Heart right ventricle (tissue), 16 donors: ENCODE measurements at regions not wholly inside any gene's neighbourhood (a gene's known extent, or its start where the extent isn't known, plus 50 kb on each side); places are given as distances from the start of the nearest gene placed in this dataset.

Source experiments
- ATAC-seq, 8 donors: fragments of 200-7000 bp; cut with Tn5 transposase; one replicate each; pipeline ENCODE4 v1.9.1; 2020; ENCODE audit warnings: mild to moderate bottlenecking in 8 of 8, moderate library complexity in 8 of 8, moderate number of reproducible peaks in 1 of 8
- DNase-seq, 2 donors: peaks; one replicate each; pipeline ENCODE4 v3.0.0-alpha.2; 2020
- H3K27ac ChIP-seq, 10 donors: fragments of 200-600 bp; sonication (generic) in 2 of 10; one replicate each; pipeline versions ENCODE4 v1.5.0 to v1.8.0; 2020 to 2022; ENCODE audit warnings: mild to moderate bottlenecking in 3 of 10
- H3K27me3 ChIP-seq, 7 donors: fragments of 200-600 bp; one replicate each; pipeline ENCODE4 v1.8.0; 2021 to 2022; ENCODE audit warnings: mild to moderate bottlenecking in 2 of 7
- H3K36me3 ChIP-seq, 9 donors: fragments of 200-600 bp; sonication (generic) in 1 of 9; one replicate each; pipeline versions ENCODE4 v1.5.0 to v1.8.0; 2020 to 2022; ENCODE audit warnings: mild to moderate bottlenecking in 2 of 9
- H3K4me1 ChIP-seq, 9 donors: fragments of 200-600 bp; sonication (generic) in 1 of 9; one replicate each; pipeline versions ENCODE4 v1.5.0 to v1.8.0; 2020 to 2022; ENCODE audit warnings: mild to moderate bottlenecking in 4 of 9
- H3K4me3 ChIP-seq, 10 donors: fragments of 200-600 bp; sonication (generic) in 2 of 10; one replicate each; pipeline versions ENCODE4 v1.5.0 to v1.8.0; 2020 to 2022; ENCODE audit warnings: mild to moderate bottlenecking in 7 of 10, moderate library complexity in 2 of 10
- H3K9me3 ChIP-seq, 11 donors: fragments of 200-600 bp in 10 of 11; sonication (generic) in 2 of 11; one replicate each; pipeline versions ENCODE4 v1.5.0 to v1.8.0; 2013 to 2022; ENCODE audit warnings: mild to moderate bottlenecking in 2 of 11, control low read depth in 1 of 11, moderate library complexity in 1 of 11
- CTCF ChIP-seq, 9 donors: fragments of 200-600 bp; sonication (generic) in 2 of 9; IDR thresholded peaks; one replicate each; pipeline versions ENCODE4 v1.5.0 to v1.8.0; 2021 to 2022; ENCODE audit warnings: antibody characterized with exemption in 9 of 9, mild to moderate bottlenecking in 5 of 9, moderate library complexity in 1 of 9
- WGBS, 2 donors: extraction: QIAGEN DNeasy Blood & Tissue Kit; methylation state at CpG; one replicate each; pipeline ENCODE4 v1.1.7; 2013; ENCODE audit warnings: inconsistent platforms in 1 of 2; 5-methylcytosine and 5-hydroxymethylcytosine counted together
- intact Hi-C, 10 donors: fragments of 100-400 bp; cut with DNase I; formaldehyde crosslinking; loops; one replicate each; pipeline versions ENCODE4 v1.11.1 to v1.14.2; 2022
- donor health status: Arrhythmogenic right ventricular cardiomyopathy.
- donor health status: ischemic (EF 13 %, LVEDD 7.1; RV severe dilation, severe dysfunction).
- donor health status: healthy with polysubstance abuse.
- donor health status: DM: no; HTN: yes; CAD: no.
- donor health status: DM: no; HTN: no; CAD: no.
- donor health status: ischemic (EF 25% LVEDD 6.9; RV normal size, moderate dysfunction).
- donor health status: ischemic (EF 25% LVEDD 5.7; RV mildly dilated, moderate dysfunction).
- donor health status: healthy.
- donor health status: DM: yes; HTN: yes; CAD: no.
- donor health status: Ischemic cardiomyopathy.
- donor health status: ischemic (EF 35%, LVEDD 5.7; RV mildly dilated, moderate dysfunction).
- donor health status: nonischemic (EF 11% LVEDD 7.7; RV severe dilation, severe dysfunction).
- donor health status: DM: yes; HTN: yes; CAD: no.
- donor health status: PGD.
- donor health status: ischemic (EF 29% LVEDD 5.4; RV normal size, mild dysfunction).
- donor health status: nonischemic (EF 23%, LVEDD 6.1; RV moderate dilation, normal function).

GRCh38 chr3:127067116-127067910 is 84.4 kb downstream of the PLXNA1 start:
- no peak for ATAC-seq
- Histone ChIP-seq H3K4me1 (no peaks in the 10 kb centered on the region), H3K4me3 (no peak overlapping the region), H3K27me3 (peaks cover 0 to 42% (median 7%) of the 10 kb centered on the region in 7 donors), H3K36me3 (no peaks in the 10 kb centered on the region), H3K9me3 (no peaks in the 10 kb centered on the region), H3K27ac (no peak overlapping the region)
- intact Hi-C loops, result no loop called here
- WGBS, 2 donors, result 92 to 94% methylated on average over 10 of the region's 10 CpGs
- DNase-seq, result no peak
- TF ChIP-seq CTCF (IDR thresholded peaks at IDR 0.05), result no peak

GRCh38 chr3:127068111-127068810 is 85.3 kb downstream of the PLXNA1 start:
- H3K27ac ChIP-seq, result no peak overlapping the region
- no peak for DNase-seq
- no peak for ATAC-seq
- intact Hi-C loops, result no loop called here
- peaks cover 0 to 2% (median 0%) of the 10 kb centered on the region in 9 donors for H3K4me1 ChIP-seq
- H3K4me3 ChIP-seq, result no peak overlapping the region
- H3K27me3 ChIP-seq, result peaks cover 0 to 44% (median 7%) of the 10 kb centered on the region in 7 donors
- TF ChIP-seq CTCF (IDR thresholded peaks at IDR 0.05), result no peak
- H3K9me3 ChIP-seq, result no peaks in the 10 kb centered on the region
- H3K36me3 ChIP-seq, result no peaks in the 10 kb centered on the region
- WGBS, 2 donors, result 81 to 82% methylated on average over 15 of the region's 15 CpGs

- peaks cover 0 to 7% (median 0%) of the 10 kb centered on the region in 9 donors for H3K4me1 ChIP-seq
- H3K27me3 ChIP-seq, result peaks cover 0 to 44% (median 7%) of the 10 kb centered on the region in 7 donors
- H3K27ac ChIP-seq, result no peak overlapping the region
- H3K9me3 ChIP-seq, result no peaks in the 10 kb centered on the region
- no peak overlapping the region for H3K4me3 ChIP-seq
- WGBS, 2 donors, result 77 to 81% methylated on average over 9 of the region's 9 CpGs
- no peak for ATAC-seq
- no peak for TF ChIP-seq CTCF (IDR thresholded peaks at IDR 0.05)
- no peaks in the 10 kb centered on the region for H3K36me3 ChIP-seq
- no peak for DNase-seq
- intact Hi-C loops, result no loop called here
Measured at GRCh38 chr3:127068871-127069270, 86.0 kb downstream of the PLXNA1 start.

GRCh38 chr3:127069814-127070440 is 87.0 kb downstream of the PLXNA1 start:
- Histone ChIP-seq H3K27me3 (peaks cover 0 to 44% (median 7%) of the 10 kb centered on the region in 7 donors), H3K36me3 (no peaks in the 10 kb centered on the region), H3K4me1 (peaks cover 0 to 8% (median 0%) of the 10 kb centered on the region in 9 donors), H3K4me3 (no peak overlapping the region), H3K9me3 (peaks cover 0 to 2% (median 0%) of the 10 kb centered on the region in 11 donors), H3K27ac (no peak overlapping the region)
- 83 to 88% methylated on average over 14 of the region's 14 CpGs for WGBS, 2 donors
- intact Hi-C loops, result no loop called here
- DNase-seq (no peak), ATAC-seq (no peak)
- TF ChIP-seq CTCF (IDR thresholded peaks at IDR 0.05), result no peak
